ENCODE measurements at regions not wholly inside any gene's neighbourhood (a gene's known extent, or its start where the extent isn't known, plus 50 kb on each side); places are given as distances from the start of the nearest gene placed in this dataset.
A peak's percentile ranks its signal among the peaks of the same experiment; 100 is the strongest.

DNA sequence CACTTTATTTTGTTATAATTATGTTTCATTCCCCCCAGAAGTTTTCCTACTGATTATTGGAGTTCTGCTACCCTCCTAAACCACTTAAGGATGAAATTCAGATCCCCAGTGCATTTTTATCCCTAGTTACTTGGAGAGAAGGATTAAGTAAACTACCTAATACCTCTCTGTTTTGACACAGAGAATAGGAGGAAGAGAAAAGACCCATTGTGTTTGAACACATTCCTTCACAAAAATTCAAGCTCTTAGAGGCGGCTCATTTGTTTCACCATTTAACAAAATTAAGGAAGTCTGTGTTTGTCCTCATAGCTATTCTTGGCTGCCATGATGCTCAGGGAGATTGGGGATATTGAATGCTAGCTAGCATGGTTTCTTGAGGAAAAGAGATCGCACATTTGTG is 492.6 kb downstream of the EBF1 start:
- Histone ChIP-seq H3K36me3 (ENCODE audit: control insufficient read depth, insufficient read depth, low read length) (no peaks in the 10 kb centered on the region), H3K9ac (ENCODE audit: insufficient read depth, low read length) (no peak overlapping the region), H3K4me1 (ENCODE audit: control insufficient read depth, extremely low read depth, insufficient read depth, low read length) (no peaks in the 10 kb centered on the region), H3K4me2 (ENCODE audit: extremely low read depth, insufficient read depth, low read length) (no peak overlapping the region), H3K4me3 (replicated peaks in 1 of 4; ENCODE audit: control extremely low read depth in 1 of 4, insufficient read depth in 1 of 4, low read depth in 3 of 4, low read length in 4 of 4) (no peak overlapping the region), H3K27ac (ENCODE audit: insufficient read depth, low read length) (no peak overlapping the region), H3K27me3 (ENCODE audit: control insufficient read depth, insufficient read depth, low read length) (no peaks in the 10 kb centered on the region), H3K79me2 (ENCODE audit: control insufficient read depth, insufficient read depth, low read length) (no peaks in the 10 kb centered on the region), H4K20me1 (ENCODE audit: control insufficient read depth, extremely low read depth, insufficient read depth, low read length) (no peaks in the 10 kb centered on the region), H3K9me3 (ENCODE audit: control insufficient read depth, insufficient read depth, low read depth, low read length) (no peaks in the 10 kb centered on the region), H2AFZ (ENCODE audit: low read length) (no peak overlapping the region)
- DNase-seq (ENCODE audit: low read depth in 2 of 2) = no peak
- TF ChIP-seq, protein P1, sequence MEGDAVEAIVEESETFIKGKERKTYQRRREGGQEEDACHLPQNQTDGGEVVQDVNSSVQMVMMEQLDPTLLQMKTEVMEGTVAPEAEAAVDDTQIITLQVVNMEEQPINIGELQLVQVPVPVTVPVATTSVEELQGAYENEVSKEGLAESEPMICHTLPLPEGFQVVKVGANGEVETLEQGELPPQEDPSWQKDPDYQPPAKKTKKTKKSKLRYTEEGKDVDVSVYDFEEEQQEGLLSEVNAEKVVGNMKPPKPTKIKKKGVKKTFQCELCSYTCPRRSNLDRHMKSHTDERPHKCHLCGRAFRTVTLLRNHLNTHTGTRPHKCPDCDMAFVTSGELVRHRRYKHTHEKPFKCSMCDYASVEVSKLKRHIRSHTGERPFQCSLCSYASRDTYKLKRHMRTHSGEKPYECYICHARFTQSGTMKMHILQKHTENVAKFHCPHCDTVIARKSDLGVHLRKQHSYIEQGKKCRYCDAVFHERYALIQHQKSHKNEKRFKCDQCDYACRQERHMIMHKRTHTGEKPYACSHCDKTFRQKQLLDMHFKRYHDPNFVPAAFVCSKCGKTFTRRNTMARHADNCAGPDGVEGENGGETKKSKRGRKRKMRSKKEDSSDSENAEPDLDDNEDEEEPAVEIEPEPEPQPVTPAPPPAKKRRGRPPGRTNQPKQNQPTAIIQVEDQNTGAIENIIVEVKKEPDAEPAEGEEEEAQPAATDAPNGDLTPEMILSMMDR (conservative IDR thresholded peaks at IDR 0.05 in 1 of 2, IDR thresholded peaks at IDR 0.05 in 1 of 2; ENCODE audit: low read depth in 1 of 2, low read length in 2 of 2) = no peak
- no peak for TF ChIP-seq EZH2 (IDR thresholded peaks at IDR 0.05; ENCODE audit: low read length, missing control alignments)

DNA sequence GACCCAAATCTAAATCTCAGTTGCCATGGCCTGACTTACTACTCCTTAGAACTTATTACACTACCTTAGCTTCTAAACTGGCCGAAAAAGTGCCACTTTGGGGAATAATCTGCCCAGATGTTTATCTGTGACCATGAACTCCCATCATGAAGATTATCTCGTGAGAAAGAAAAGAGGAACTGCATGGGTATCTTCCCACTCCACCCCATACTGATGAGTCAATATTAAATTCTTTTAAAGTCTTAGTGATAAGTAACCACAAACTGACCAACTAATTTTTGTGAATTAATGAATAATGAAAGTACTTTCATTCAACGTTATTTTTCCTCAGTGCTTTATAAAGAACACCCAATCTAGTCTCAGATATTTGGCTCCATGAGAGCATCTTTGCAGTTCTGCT is 493.5 kb downstream of the EBF1 start:
- H2AFZ ChIP-seq (ENCODE audit: low read length) = no peak overlapping the region
- TF ChIP-seq EZH2 (IDR thresholded peaks at IDR 0.05; ENCODE audit: low read length, missing control alignments) = no peak
- TF ChIP-seq, protein P1 (conservative IDR thresholded peaks at IDR 0.05 in 1 of 2, IDR thresholded peaks at IDR 0.05 in 1 of 2; ENCODE audit: low read depth in 1 of 2, low read length in 2 of 2) = no peak
- peak in 1 of 2 donors; percentile 34 for DNase-seq (ENCODE audit: low read depth in 2 of 2)

DNA sequence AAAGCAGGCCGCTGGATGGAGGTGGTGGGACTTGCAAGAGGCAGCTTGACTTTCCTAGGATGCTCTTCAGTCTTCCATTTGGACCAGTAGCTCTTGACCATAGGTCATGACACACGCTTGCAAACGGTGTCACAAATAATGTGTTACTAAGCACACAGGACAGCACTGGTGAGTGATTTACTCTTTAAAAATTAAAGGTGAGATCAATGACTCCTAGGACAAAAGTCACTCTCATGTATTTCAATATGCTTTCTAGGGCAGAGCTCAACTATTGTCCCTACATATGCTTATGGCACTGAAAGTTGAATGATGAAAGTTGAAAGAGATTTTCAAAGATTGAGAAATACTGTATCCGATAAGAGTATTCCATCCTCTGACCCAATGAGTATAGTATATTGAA is 496.7 kb downstream of the EBF1 start:
- no peak overlapping the region for H3K4me3 ChIP-seq (replicated peaks in 1 of 4; ENCODE audit: control extremely low read depth in 1 of 4, insufficient read depth in 1 of 4, low read depth in 3 of 4, low read length in 4 of 4)
- H3K27ac ChIP-seq (ENCODE audit: insufficient read depth, low read length) = no peak overlapping the region
- no peaks in the 10 kb centered on the region for H3K4me1 ChIP-seq (ENCODE audit: control insufficient read depth, extremely low read depth, insufficient read depth, low read length)
- TF ChIP-seq, protein P1 (conservative IDR thresholded peaks at IDR 0.05 in 1 of 2, IDR thresholded peaks at IDR 0.05 in 1 of 2; ENCODE audit: low read depth in 1 of 2, low read length in 2 of 2) = no peak
- TF ChIP-seq EZH2 (IDR thresholded peaks at IDR 0.05; ENCODE audit: low read length, missing control alignments) = no peak
- H3K4me2 ChIP-seq (ENCODE audit: extremely low read depth, insufficient read depth, low read length) = no peak overlapping the region
- no peak overlapping the region for H2AFZ ChIP-seq (ENCODE audit: low read length)
- no peaks in the 10 kb centered on the region for H3K36me3 ChIP-seq (ENCODE audit: control insufficient read depth, insufficient read depth, low read length)
- H4K20me1 ChIP-seq (ENCODE audit: control insufficient read depth, extremely low read depth, insufficient read depth, low read length) = no peaks in the 10 kb centered on the region
- H3K79me2 ChIP-seq (ENCODE audit: control insufficient read depth, insufficient read depth, low read length) = no peaks in the 10 kb centered on the region
- no peaks in the 10 kb centered on the region for H3K9me3 ChIP-seq (ENCODE audit: control insufficient read depth, insufficient read depth, low read depth, low read length)
- H3K27me3 ChIP-seq (ENCODE audit: control insufficient read depth, insufficient read depth, low read length) = no peaks in the 10 kb centered on the region
- no peak overlapping the region for H3K9ac ChIP-seq (ENCODE audit: insufficient read depth, low read length)
- DNase-seq (ENCODE audit: low read depth in 2 of 2) = no peak

More for the DNA sequence above, 493.5 kb downstream of the EBF1 start:
- Histone ChIP-seq H3K4me2 (ENCODE audit: extremely low read depth, insufficient read depth, low read length) (no peak overlapping the region), H3K9me3 (ENCODE audit: control insufficient read depth, insufficient read depth, low read depth, low read length) (no peaks in the 10 kb centered on the region), H4K20me1 (ENCODE audit: control insufficient read depth, extremely low read depth, insufficient read depth, low read length) (no peaks in the 10 kb centered on the region), H3K9ac (ENCODE audit: insufficient read depth, low read length) (no peak overlapping the region), H3K4me1 (ENCODE audit: control insufficient read depth, extremely low read depth, insufficient read depth, low read length) (no peaks in the 10 kb centered on the region), H3K4me3 (replicated peaks in 1 of 4; ENCODE audit: control extremely low read depth in 1 of 4, insufficient read depth in 1 of 4, low read depth in 3 of 4, low read length in 4 of 4) (no peak overlapping the region), H3K27ac (ENCODE audit: insufficient read depth, low read length) (no peak overlapping the region), H3K27me3 (ENCODE audit: control insufficient read depth, insufficient read depth, low read length) (no peaks in the 10 kb centered on the region), H3K79me2 (ENCODE audit: control insufficient read depth, insufficient read depth, low read length) (no peaks in the 10 kb centered on the region), H3K36me3 (ENCODE audit: control insufficient read depth, insufficient read depth, low read length) (no peaks in the 10 kb centered on the region)
